Esophagus squamous epithelium (tissue), 4 donors: ENCODE measurements at regions not wholly inside any gene's neighbourhood (a gene's known extent, or its start where the extent isn't known, plus 50 kb on each side); places are given as distances from the start of the nearest gene placed in this dataset.

ENCODE experiments used
- CTCF ChIP-seq, 6 experiments: fragments of 450-650 bp in 4 of 6; fragments of 200-600 bp in 2 of 6; sonication (generic) in 2 of 6; IDR thresholded peaks; one replicate each; pipeline ENCODE4 v1.5.1; 2016 to 2019; ENCODE audit warnings: antibody characterized with exemption in 6 of 6, mild to moderate bottlenecking in 4 of 6, moderate library complexity in 4 of 6
- POLR2A ChIP-seq, 4 donors: fragments of 450-650 bp; IDR thresholded peaks; one replicate each; pipeline ENCODE4 v1.6.1; 2017; ENCODE audit warnings: antibody characterized with exemption in 4 of 4, mild to moderate bottlenecking in 4 of 4, moderate library complexity in 3 of 4

- no peak for TF ChIP-seq POLR2A (IDR thresholded peaks at IDR 0.05)
- TF ChIP-seq CTCF (IDR thresholded peaks at IDR 0.05): no peak
These were observed 145.0 kb upstream of the LEF1 start for GRCh38 chr4:108313546-108314339.
